Fibroblast of lung (primary cell): ENCODE measurements at regions not wholly inside any gene's neighbourhood (a gene's known extent, or its start where the extent isn't known, plus 50 kb on each side); places are given as distances from the start of the nearest gene placed in this dataset.
"Not testable (repeated sequence)": the region's sequence is repeated elsewhere in the genome, so short reads cannot be mapped to it uniquely, and the experiment has no call there.

ENCODE experiments used
- DNase-seq, 2 donors: peaks; one replicate each; pipeline versions ENCODE4 v3.0.0 to v3.0.0-alpha.2; 2010; ENCODE audit warnings: low read depth in 2 of 2
- H2AFZ ChIP-seq: 2 replicates; pipeline ENCODE4 v1.5.1; 2012; ENCODE audit warnings: low read length, control low read depth, inconsistent platforms
- H3K27ac ChIP-seq: 2 replicates; pipeline ENCODE4 v1.5.1; 2011; ENCODE audit warnings: low read length, control low read depth; ENCODE audit not compliant: insufficient read depth
- H3K27me3 ChIP-seq: 2 replicates; pipeline ENCODE4 v1.5.1; 2011; ENCODE audit warnings: mild to moderate bottlenecking, low read length; ENCODE audit not compliant: control insufficient read depth, insufficient read depth
- H3K36me3 ChIP-seq: 2 replicates; pipeline ENCODE4 v1.5.1; 2011; ENCODE audit warnings: low read length; ENCODE audit not compliant: control insufficient read depth, insufficient read depth
- H3K4me1 ChIP-seq: 2 replicates; pipeline ENCODE4 v1.5.1; 2011; ENCODE audit warnings: low read length; ENCODE audit not compliant: control insufficient read depth, insufficient read depth; ENCODE audit errors: extremely low read depth
- H3K4me2 ChIP-seq: 2 replicates; pipeline ENCODE4 v1.5.1; 2011; ENCODE audit warnings: low read length, control low read depth; ENCODE audit not compliant: insufficient read depth; ENCODE audit errors: extremely low read depth
- H3K4me3 ChIP-seq, 4 experiments: fragments of 200-600 bp in 1 of 4; sonication (generic) in 1 of 4; replicated peaks in 1 of 4; 2 replicates each; pipeline ENCODE4 v1.5.1; 2011 to 2016; ENCODE audit warnings: low read length in 4 of 4, low read depth in 3 of 4, mild to moderate bottlenecking in 3 of 4, control low read depth in 2 of 4, inconsistent platforms in 1 of 4, mixed read lengths in 1 of 4; ENCODE audit not compliant: insufficient read depth in 1 of 4; ENCODE audit errors: control extremely low read depth in 1 of 4
- H3K79me2 ChIP-seq: 2 replicates; pipeline ENCODE4 v1.5.1; 2012; ENCODE audit warnings: mild to moderate bottlenecking, low read length, inconsistent platforms; ENCODE audit not compliant: control insufficient read depth, insufficient read depth
- H3K9ac ChIP-seq: 2 replicates; pipeline ENCODE4 v1.5.1; 2011; ENCODE audit warnings: mild to moderate bottlenecking, low read length, control low read depth; ENCODE audit not compliant: insufficient read depth
- H3K9me3 ChIP-seq: 2 replicates; pipeline ENCODE4 v1.5.1; 2012; ENCODE audit warnings: low read depth, low read length; ENCODE audit not compliant: control insufficient read depth, insufficient read depth
- H4K20me1 ChIP-seq: 2 replicates; pipeline ENCODE4 v1.5.1; 2011; ENCODE audit warnings: low read length; ENCODE audit not compliant: control insufficient read depth, insufficient read depth; ENCODE audit errors: extremely low read depth
- CTCF ChIP-seq, 2 donors: IDR thresholded peaks in 1 of 2; conservative IDR thresholded peaks in 1 of 2; 1 replicate in 1 of 2; 2 replicates in 1 of 2; pipeline ENCODE4 v1.5.1; 2011 to 2012; ENCODE audit warnings: low read length in 2 of 2, control low read depth in 1 of 2, inconsistent platforms in 1 of 2, low read depth in 1 of 2, mild to moderate bottlenecking in 1 of 2
- EZH2 ChIP-seq: IDR thresholded peaks from 2 replicates; pipeline ENCODE4 v1.5.1; 2012; ENCODE audit warnings: low read length, control low read depth, mild to moderate bottlenecking; ENCODE audit errors: missing control alignments

- H2AFZ ChIP-seq = no peak overlapping the region
- no peak overlapping the region for H3K4me2 ChIP-seq
- no peaks in the 10 kb centered on the region for H3K9me3 ChIP-seq
- H3K79me2 ChIP-seq = no peaks in the 10 kb centered on the region
- no peak for TF ChIP-seq CTCF (conservative IDR thresholded peaks at IDR 0.05 in 1 of 2, IDR thresholded peaks at IDR 0.05 in 1 of 2; ENCODE audit: low read depth in 1 of 2, low read length in 2 of 2)
- no peak for TF ChIP-seq EZH2
- H3K27me3 ChIP-seq = no peaks in the 10 kb centered on the region
- no peak for DNase-seq
- no peaks in the 10 kb centered on the region for H3K36me3 ChIP-seq
- H3K4me1 ChIP-seq = no peaks in the 10 kb centered on the region
- no peak overlapping the region for H3K4me3 ChIP-seq
- H3K9ac ChIP-seq = no peak overlapping the region
- H4K20me1 ChIP-seq = no peaks in the 10 kb centered on the region
- no peak overlapping the region for H3K27ac ChIP-seq
Observed at GRCh38 chr11:37142591-37142990, 544.6 kb upstream of the RAG2 start.

- Histone ChIP-seq H3K9ac (no peak overlapping the region), H3K79me2 (no peaks in the 10 kb centered on the region), H3K27ac (no peak overlapping the region), H3K4me3 (no peak overlapping the region), H3K4me2 (no peak overlapping the region), H3K4me1 (no peaks in the 10 kb centered on the region), H3K36me3 (no peaks in the 10 kb centered on the region), H3K9me3 (no peaks in the 10 kb centered on the region), H4K20me1 (no peaks in the 10 kb centered on the region), H3K27me3 (no peaks in the 10 kb centered on the region), H2AFZ (no peak overlapping the region)
- TF ChIP-seq EZH2 (no peak), CTCF (conservative IDR thresholded peaks at IDR 0.05 in 1 of 2, IDR thresholded peaks at IDR 0.05 in 1 of 2; ENCODE audit: low read depth in 1 of 2, low read length in 2 of 2) (no peak)
- DNase-seq = no peak
Observed at GRCh38 chr11:37141707-37142106, 543.7 kb upstream of the RAG2 start.

- not testable (repeated sequence) for H3K4me2 ChIP-seq, H3K27ac ChIP-seq, H3K9ac ChIP-seq, H3K4me3 ChIP-seq, H3K27me3 ChIP-seq, H3K9me3 ChIP-seq, H2AFZ ChIP-seq, DNase-seq, H3K4me1 ChIP-seq, H3K36me3 ChIP-seq, H4K20me1 ChIP-seq, H3K79me2 ChIP-seq
Observed at GRCh38 chr11:37135606-37136005, 537.6 kb upstream of the RAG2 start.

- no peaks in the 10 kb centered on the region for H3K27me3 ChIP-seq
- no peak overlapping the region for H3K27ac ChIP-seq
- TF ChIP-seq CTCF (conservative IDR thresholded peaks at IDR 0.05 in 1 of 2, IDR thresholded peaks at IDR 0.05 in 1 of 2; ENCODE audit: low read depth in 1 of 2, low read length in 2 of 2) (no peak), EZH2 (no peak)
- no peak overlapping the region for H2AFZ ChIP-seq
- no peaks in the 10 kb centered on the region for H3K4me1 ChIP-seq
- H3K4me3 ChIP-seq = no peak overlapping the region
- no peaks in the 10 kb centered on the region for H3K36me3 ChIP-seq
- no peak for DNase-seq
- H4K20me1 ChIP-seq = no peaks in the 10 kb centered on the region
- H3K9me3 ChIP-seq = no peaks in the 10 kb centered on the region
- no peaks in the 10 kb centered on the region for H3K79me2 ChIP-seq
- no peak overlapping the region for H3K9ac ChIP-seq
- no peak overlapping the region for H3K4me2 ChIP-seq
Observed at GRCh38 chr11:37134637-37135036, 536.6 kb upstream of the RAG2 start.
